Epithelial cell of prostate (primary cell): ENCODE measurements at regions not wholly inside any gene's neighbourhood (a gene's known extent, or its start where the extent isn't known, plus 50 kb on each side); places are given as distances from the start of the nearest gene placed in this dataset.
"Not testable (repeated sequence)": the region's sequence is repeated elsewhere in the genome, so short reads cannot be mapped to it uniquely, and the experiment has no call there.

Experiments
- DNase-seq: peaks from one replicate; pipeline ENCODE4 v3.0.0-alpha.2; 2011; ENCODE audit warnings: low read depth, low spot score
- H3K27ac ChIP-seq: fragments of 450-650 bp; 2 replicates; pipeline ENCODE4 v1.5.1; 2017; ENCODE audit warnings: mild to moderate bottlenecking

DNA sequence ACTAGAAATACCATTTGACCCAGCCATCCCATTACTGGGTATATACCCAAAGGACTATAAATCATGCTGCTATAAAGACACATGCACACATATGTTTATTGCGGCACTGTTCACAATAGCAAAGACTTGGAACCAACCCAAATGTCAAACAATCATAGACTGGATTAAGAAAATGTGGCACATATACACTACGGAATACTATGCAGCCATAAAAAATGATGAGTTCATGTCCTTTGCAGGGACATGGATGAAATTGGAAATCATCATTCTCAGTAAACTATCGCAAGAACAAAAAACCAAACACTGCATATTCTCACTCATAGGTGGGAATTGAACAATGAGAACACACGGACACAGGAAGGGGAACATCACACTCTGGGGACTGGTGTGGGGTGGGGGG, 220.4 kb downstream of the ZNF608 start:
- not testable (repeated sequence) for DNase-seq, H3K27ac ChIP-seq

DNA sequence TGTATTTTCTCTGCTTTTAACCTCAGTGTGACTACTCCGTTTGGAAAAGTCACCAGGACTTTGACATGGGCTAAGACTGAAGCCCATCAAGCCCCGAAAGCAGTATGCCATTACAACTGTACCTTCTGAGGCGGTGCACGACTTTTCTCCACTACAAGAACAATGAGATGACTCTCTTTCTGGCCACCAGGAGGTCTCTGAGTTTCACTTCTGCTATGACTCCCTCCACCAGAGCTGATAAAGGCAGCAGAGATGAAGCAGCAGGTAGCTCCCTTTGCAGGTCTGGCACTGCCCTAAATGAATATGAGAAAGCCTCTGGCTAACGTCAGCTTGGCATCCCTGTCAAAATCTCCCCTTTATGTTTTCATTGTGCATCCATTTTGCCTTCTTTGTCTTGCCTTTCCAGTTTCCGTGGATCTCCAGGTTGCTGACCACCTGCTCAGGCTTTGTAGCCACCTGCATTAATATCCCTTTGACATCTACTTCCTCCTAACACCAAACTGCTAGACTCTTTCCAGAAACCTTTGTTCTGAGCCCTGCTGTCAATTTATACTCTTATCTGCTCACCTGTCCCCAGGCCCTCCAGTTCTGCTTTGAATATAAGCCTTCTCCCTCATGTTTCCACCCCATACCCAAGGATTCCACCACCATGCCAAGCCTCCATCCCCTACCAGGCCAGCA, 221.7 kb downstream of the ZNF608 start:
- no peak for DNase-seq

DNA sequence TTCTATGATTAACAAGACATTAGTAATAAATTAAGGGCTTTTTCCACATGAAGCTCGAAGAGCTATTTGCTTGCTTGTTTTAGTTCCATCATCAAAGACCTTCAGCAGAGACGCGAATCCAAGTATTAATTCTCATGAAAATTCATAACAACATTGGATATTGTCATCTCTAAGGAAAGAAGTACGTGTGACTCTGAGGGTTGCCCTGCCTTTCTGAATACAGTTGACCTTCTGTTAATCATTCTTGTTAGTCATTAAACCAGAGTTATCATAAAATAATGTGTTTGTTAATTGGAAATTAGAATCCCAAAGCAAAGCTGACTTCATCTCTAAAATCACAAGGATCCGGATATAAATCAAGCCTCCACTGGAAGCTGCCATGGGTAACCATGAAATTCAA, 222.5 kb downstream of the ZNF608 start:
- no peak for DNase-seq
- H3K27ac ChIP-seq = no peak overlapping the region

More for the DNA sequence above, 221.7 kb downstream of the ZNF608 start:
- H3K27ac ChIP-seq = no peak overlapping the region

DNA sequence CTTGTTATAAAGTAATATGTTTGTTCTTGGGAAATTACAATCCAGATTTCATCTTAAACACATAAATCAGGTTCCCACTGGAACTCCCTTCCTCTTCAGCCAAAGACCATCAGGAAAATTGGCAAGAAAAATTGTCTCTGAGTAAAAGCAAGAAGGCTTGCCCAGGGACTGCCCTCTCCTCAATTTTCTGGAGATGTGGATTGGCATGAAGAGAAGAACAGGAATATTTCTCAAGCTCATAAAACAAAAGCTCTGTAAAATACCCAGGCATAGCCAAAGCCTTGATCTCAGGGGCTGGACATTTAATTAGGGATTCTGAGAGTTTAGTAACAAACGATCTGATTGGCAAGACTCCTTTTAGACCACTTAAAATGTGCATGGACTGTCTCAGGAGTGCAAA, 223.4 kb downstream of the ZNF608 start:
- DNase-seq = no peak
- no peak overlapping the region for H3K27ac ChIP-seq

DNA sequence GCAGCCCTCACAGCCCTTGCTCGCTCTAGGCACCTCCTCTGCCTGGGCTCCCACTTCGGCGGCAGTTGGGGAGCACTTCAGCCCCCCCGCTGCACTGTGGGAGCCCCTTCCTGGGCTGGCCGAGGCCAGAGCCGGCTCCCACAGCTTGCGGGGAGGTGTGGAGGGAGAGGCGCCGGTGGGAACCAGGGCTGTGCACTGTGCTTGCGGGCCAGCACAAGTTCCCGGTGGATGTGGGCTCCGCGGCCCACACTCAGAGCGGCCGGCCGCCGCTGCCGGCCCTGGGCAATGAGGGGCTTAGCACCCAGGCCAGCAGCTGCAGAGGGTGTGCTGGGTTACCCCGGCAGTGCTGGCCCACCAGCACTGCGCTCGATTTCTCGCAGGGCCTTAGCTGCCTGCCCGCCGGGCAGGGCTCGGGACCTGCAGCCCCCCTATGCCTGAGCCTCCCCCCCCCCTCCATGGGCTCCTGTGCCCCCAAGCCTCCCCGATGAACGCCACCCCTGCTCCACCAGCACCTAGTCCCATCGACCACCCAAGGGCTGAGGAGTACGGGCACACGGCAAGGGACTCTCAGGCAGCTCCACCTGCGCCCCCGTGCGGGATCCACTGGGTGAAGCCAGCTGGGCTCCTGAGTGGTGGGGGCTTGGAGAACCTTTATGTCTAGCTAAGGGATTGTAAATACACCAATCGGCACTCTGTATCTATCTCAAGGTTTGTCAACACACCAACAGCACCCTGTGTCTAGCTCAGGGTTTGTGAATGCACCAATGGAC, 224.8 kb downstream of the ZNF608 start:
- H3K27ac ChIP-seq = no peak overlapping the region
- DNase-seq = no peak

DNA sequence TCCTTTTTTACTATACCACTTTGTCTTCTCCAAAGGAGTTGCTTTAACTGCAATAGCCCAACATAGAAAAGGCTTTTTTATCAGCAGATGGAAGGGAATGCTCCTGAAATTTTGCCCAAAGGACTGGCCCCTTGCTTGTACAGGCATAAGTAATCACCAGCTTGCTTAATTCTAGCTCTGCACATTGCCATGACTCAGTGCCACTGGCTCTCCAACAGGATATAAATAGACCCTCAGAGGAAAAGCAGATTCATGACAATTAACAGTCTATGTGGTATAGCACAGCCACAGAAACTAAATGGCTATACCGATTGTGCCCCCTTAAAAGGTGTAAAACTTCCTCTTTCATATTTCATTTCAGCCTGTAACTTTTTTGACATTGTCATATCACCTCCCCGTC, 227.0 kb downstream of the ZNF608 start:
- DNase-seq = no peak
- no peak overlapping the region for H3K27ac ChIP-seq

DNA sequence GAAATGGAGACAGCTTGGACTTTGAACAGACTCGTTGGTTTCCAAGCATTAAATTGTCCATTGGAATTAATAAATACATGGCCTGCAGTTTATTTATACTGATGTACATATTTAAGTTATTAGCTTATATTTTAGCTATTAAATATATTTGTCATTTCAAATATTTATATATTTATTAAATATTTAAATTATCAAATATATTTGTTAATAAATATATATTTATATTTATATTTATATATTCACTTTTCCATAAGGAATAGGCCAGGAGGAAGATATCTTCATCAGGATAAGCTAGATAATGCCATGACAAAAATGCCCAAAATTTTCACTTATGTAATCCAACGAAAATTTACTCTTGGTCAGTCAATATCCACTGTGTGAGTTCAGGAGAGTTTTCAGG, 229.9 kb downstream of the ZNF608 start:
- DNase-seq = no peak
- H3K27ac ChIP-seq = no peak overlapping the region

DNA sequence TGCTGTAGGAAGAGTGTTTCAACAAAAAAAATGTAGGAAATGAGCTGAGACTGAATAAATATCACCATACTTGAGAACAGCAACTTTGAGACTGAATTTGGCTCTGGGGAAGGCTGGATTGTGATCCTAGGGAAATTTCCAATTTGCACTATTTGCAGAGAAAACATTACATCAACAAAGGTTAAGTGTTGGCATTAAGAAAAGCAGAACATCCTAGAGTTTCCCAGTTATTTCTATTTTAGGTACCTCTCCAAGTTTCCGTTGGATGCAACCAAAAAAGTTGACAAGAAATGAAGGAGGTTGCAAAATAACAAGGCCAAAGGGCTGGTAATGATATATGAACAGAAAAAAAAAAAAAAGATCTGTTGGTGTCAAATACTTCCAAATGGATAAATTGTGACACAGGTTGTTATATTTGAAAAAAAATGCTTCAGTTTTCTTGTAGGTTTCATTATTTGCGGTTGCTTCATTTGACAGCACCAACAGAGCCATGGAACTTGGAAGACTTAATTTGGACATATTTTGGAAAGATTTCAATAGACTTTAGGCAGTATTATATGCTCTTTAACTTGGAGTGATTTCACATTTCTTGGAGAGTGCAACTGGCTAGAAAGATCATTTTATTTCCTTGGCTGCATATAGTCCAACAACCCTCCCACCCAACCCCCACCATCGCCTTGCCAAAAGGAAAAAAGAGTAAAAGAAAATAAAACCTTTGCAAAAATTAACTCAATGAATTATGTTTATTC, 230.8 kb downstream of the ZNF608 start:
- no peak overlapping the region for H3K27ac ChIP-seq
- no peak for DNase-seq

DNA sequence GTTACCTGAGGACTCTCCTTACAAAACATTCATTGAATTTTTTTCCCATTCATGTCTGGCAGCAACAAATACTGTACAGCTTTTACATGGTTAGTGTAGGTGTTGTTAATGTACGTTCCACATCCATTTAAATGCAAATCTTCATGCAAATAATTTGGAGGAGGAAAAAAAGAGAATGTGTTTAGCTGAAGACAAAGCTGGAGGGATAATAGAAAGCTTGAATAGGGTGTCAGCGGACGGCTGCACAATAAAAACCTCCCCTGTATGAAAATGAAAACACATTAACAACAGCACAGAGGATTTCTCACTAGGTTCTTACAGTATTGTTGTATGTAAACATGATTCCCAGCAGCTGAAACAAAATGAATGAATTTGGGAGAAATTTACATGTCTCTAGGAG, 231.5 kb downstream of the ZNF608 start:
- no peak overlapping the region for H3K27ac ChIP-seq
- no peak for DNase-seq

DNA sequence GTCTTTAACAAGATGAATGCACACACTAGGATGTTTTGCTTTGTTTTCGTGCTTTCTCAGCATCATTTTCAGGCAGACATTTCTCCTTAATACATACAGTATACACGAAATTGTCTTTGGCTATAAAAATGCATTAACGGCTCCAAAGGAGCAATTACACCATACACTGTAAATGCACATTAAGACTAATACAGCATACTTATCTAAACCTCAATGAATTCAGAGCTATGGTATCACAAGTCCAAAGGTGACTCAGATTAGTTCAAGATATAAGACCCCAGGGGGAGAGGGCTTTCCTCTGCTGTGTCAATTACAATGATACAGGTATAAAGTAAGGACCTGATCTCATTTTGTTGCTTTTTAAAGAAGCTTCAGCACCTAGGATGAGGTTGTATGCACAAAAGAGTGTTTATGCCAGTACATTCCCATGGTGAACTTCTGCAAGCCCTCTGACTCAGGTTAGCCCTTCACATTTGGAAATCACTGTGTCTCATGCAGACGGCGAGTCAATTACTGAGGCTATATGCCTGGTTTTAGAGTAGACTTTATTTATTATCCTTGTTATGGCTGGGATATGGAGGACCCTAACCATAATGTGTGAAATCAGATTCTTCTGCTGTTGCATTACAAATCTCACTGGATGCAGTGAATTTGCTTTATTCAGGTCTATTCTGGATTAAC, 233.3 kb downstream of the ZNF608 start:
- no peak overlapping the region for H3K27ac ChIP-seq
- DNase-seq = no peak

DNA sequence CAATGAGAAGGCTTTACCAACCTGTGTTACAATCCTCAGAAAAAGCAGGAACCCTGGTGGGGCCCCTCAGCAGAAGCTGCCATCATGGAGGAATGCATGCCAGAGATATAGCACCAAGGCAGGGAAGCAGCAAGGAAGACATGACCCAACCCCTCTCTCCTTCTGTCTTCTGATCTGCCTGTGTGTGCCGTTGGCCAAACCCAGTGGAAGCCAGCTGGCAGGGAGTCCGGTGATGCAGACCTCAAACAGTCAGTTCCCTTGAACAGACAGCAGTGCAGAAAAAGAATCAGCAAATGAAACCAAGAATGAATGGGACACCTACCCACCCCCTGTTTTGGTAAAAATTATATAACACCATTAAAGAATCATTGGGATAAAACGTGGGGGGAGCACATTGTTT, 234.2 kb downstream of the ZNF608 start:
- no peak overlapping the region for H3K27ac ChIP-seq
- no peak for DNase-seq

DNA sequence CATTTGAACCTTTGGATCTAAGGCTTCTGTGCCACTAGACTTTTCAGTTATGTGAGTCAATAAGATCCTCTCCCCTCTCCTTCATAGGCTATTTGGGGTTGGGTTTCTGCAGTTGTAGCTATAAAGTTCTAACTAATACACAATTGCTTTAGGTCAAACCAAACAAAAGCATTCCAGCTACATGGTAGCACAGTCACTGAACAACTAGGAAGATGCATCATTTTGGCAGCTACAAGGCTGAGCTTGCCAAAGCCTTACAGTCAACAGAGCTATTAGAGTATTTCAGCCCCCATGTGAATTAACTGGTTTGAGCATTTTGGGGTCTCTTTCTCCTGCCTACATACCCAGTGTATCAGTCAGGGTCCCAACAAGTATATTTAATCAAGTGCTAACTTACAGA, 234.6 kb downstream of the ZNF608 start:
- no peak overlapping the region for H3K27ac ChIP-seq
- no peak for DNase-seq

DNA sequence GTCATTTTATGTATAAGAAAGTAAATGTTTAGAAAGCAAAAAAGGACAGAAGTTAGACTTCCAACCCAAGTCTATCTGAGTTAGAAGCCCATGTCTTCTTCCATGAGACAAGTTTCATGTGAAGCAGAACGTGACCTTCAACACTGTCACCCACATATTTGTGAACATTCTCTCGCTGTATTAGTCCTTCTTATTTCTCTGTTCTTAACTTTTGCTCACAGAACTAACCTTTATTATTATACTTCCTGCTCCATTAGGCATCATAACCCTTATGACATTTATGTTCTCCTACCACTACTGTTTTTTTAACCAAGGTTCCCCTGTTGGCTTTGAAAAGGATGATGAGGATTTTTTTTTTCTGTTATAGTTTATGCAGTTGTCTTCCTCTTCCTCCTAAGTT, 238.8 kb downstream of the ZNF608 start:
- no peak overlapping the region for H3K27ac ChIP-seq
- no peak for DNase-seq

DNA sequence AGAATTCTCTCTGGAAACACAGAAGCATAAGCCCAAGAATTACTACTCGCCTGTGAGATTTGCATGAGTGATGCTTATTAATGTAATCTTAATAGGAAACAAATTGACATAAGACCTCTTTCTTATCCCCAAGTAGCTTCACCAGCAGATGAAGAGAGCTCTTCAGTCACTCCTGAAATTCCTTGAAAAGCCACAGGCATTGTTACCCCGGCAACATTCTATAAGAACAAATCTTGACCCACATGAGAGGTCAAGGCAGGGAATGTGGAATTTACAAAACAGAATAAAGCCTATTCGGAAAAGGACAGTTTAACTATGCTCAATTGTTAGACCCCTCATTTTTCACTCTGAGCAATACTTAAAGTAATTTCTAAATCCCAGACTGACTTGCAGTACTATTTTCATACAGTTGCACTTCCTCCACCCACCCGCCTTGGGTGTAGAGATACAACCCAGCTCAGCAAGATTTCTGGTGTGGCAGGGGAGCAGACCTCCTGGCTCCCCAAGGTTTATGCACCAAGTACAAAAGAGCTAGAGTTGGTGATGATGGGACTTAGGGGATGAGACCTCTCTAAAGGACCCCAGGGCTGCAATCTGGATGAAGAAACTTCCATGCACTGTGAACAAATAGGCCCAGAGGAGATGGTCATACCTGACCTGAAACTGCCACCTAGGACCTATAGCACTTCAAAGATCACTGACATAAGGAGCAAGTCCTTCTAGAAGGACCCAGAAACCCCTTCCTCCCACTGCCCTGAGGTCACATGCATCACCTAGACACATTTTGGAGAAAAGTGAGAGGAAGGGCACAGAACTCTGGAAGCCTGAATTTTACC, 242.1 kb downstream of the ZNF608 start:
- no peak overlapping the region for H3K27ac ChIP-seq
- no peak for DNase-seq

DNA sequence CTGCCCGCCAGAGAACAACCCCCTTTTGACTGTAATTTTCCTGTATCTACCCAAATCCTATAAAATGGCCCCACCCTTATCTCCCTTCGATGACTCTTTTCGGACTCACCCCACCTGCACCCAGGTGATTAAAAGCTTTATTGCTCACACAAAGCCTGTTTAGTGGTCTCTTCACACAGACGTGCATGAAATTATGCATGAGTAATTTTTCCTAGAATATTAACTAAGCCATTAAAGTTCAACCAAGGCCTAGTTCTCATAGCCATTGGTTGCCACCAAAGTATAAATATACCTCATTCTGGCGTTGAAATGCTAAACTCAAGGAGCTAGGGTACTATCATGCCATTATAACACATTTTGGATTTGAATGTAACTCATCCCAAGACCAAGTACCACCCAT, 243.9 kb downstream of the ZNF608 start:
- no peak overlapping the region for H3K27ac ChIP-seq
- DNase-seq = no peak

DNA sequence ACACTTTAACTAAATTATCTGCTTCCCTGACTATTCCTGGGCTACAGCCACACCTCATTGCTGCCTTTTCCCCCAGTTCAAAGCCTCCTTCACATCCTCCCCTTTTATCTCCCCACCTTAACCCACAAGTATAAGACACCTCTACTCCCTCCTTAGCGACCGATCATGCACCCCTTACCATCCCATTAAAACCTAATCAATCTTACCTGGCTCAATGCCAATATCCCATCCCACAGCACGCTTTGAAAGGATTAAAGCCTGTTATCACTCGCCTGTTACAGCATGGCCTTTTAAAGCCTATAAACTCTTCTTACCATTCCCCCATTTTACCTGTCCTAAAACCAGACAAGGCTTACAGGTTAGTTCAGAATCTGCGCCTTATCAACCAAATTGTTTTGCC, 246.6 kb downstream of the ZNF608 start:
- not testable (repeated sequence) for H3K27ac ChIP-seq, DNase-seq

DNA sequence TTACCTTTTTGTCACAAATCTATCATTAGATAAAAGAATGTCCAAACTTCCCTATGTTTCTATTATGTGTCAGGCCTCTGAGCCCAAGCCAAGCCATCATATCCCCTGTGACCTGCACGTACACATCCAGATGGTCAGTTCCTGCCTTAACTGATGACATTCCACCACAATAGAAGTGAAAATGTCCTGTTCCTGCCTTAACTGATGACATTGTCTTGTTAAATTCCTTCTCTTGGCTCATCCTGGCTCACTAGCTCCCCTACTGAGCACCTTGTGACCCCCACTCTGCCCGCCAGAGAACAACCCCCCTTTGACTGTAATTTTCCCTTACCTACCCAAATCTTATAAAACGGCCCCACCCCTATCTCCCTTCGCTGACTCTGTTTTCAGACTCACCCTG, 249.5 kb downstream of the ZNF608 start:
- not testable (repeated sequence) for DNase-seq, H3K27ac ChIP-seq

DNA sequence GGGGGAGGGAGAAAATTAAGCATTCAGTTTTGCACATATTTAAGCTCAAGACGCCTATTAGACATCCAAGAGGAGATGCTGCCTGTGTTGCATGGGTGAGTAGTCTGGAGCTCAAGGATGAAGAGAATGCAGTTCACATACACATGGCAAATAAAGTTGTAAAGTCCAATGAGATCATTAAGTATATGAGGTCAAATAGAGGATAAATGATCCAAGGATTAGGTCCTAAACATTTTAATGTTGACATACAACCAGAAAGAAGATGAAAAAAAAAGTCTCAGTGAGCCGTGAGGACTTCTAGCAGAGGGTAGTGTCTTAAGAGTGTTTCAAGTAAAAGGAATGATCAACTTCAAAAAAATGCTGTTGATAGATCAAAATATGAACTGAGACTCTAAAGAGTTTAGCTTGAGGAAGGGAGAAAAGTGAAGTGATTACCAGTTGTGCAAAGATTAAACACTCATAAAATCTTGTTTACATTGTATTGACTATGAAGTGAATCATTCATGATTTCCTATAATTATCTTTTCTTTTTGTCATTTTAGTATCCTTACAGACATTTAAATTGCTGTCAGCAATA, 251.8 kb downstream of the ZNF608 start:
- no peak overlapping the region for H3K27ac ChIP-seq
- DNase-seq = no peak

DNA sequence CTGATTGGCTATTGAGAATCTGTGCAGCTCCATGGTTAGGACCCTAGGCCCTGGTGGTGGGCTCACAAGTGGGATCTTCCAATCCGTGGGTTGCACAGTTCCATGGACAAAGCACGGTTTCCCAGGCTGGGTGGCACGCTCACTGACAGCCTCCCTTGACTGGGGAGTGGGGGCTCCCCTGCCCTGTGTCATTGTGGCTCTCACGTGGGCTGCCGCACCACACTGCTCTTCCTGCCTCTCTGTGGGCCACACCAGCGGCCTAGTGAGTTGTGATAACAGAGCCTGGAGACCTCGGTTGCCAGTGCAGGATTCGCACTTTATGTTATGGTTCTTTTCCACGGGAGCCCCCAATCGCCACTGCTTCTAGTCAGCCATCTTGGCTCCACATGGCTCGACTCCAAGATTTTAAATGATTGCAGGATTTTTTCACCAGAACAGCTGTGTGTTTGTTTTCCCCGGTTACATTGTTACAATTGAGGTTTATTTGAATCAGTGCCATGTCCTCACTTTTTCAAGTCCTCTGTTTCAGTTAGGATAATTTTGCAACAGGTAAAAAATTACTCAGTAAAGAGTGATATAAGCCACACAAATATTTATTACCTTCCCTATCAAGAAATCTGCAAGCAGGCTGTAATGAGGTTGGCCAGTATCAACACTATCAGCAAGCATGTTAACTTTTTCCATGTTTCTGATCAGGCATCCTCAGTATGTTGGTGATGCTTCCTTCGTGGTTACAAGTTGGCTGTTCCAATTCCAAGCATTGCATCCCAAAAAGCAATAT, 253.8 kb downstream of the ZNF608 start:
- H3K27ac ChIP-seq = no peak overlapping the region
- DNase-seq = no peak
